Activated naive CD4-positive, alpha-beta T cell treated with anti-CD3 and anti-CD28 coated beads, Interleukin-2, amount 10 ng/mL, durations not matched to agents 7 days and 5 days (primary cell): ENCODE measurements at regions not wholly inside any gene's neighbourhood (a gene's known extent, or its start where the extent isn't known, plus 50 kb on each side); places are given as distances from the start of the nearest gene placed in this dataset.

Experiments used
- CTCF ChIA-PET: fragments of 350-600 bp; sonication (Branson Sonifier 250); formaldehyde crosslinking; loops from one replicate; lab custom pipeline; 2021; ENCODE audit warnings: antibody characterized with exemption; lab: Charles Lee
- DNase-seq: peaks from one replicate; pipeline ENCODE4 v3.0.0-alpha.2; 2020
- H3K27ac Mint-ChIP-seq: one replicate; pipeline ENCODE4 v1.8.0; 2021; ENCODE audit warnings: mild to moderate bottlenecking, moderate library complexity, mixed read lengths
- H3K27me3 Mint-ChIP-seq: one replicate; pipeline ENCODE4 v1.8.0; 2021; ENCODE audit warnings: mild to moderate bottlenecking, mixed read lengths
- H3K36me3 Mint-ChIP-seq: one replicate; pipeline ENCODE4 v1.8.0; 2021; ENCODE audit warnings: mixed read lengths
- H3K4me1 Mint-ChIP-seq: one replicate; pipeline ENCODE4 v1.8.0; 2021; ENCODE audit warnings: mixed read lengths
- H3K4me3 Mint-ChIP-seq: one replicate; pipeline ENCODE4 v1.8.0; 2021; ENCODE audit warnings: mild to moderate bottlenecking, moderate library complexity, mixed read lengths
- H3K9me3 Mint-ChIP-seq: one replicate; pipeline ENCODE4 v1.8.0; 2021; ENCODE audit warnings: mixed read lengths

GRCh38 chr1:198105185-198105584 lies 51.6 kb upstream of the NEK7 start:
- no peak for DNase-seq
- Mint-ChIP-seq H3K4me3 (no peak overlapping the region), H3K27me3 (no peaks in the 10 kb centered on the region), H3K27ac (no peak overlapping the region), H3K36me3 (no peaks in the 10 kb centered on the region), H3K4me1 (peaks cover 12% of the 10 kb centered on the region), H3K9me3 (no peaks in the 10 kb centered on the region)
- CTCF ChIA-PET = no interaction called here

- no peak overlapping the region for H3K4me3 Mint-ChIP-seq
- H3K27me3 Mint-ChIP-seq = no peaks in the 10 kb centered on the region
- H3K9me3 Mint-ChIP-seq = no peaks in the 10 kb centered on the region
- no peak overlapping the region for H3K27ac Mint-ChIP-seq
- CTCF ChIA-PET = no interaction called here
- H3K36me3 Mint-ChIP-seq = no peaks in the 10 kb centered on the region
- no peak for DNase-seq
- peaks cover 12% of the 10 kb centered on the region for H3K4me1 Mint-ChIP-seq
These were observed 50.8 kb upstream of the NEK7 start for GRCh38 chr1:198106011-198106410.
